GM23338 (cell line): ENCODE measurements at regions not wholly inside any gene's neighbourhood (a gene's known extent, or its start where the extent isn't known, plus 50 kb on each side); places are given as distances from the start of the nearest gene placed in this dataset.

ENCODE experiments used
- ATAC-seq: fragments of 200-7000 bp; cut with Tn5 transposase; 3 replicates; pipeline ENCODE4 v1.9.1; 2020
- DNase-seq: peaks from one replicate; pipeline ENCODE4 v3.0.0-alpha.2; 2015; ENCODE audit warnings: low spot score
- H2AFZ ChIP-seq: fragments of 200-600 bp; sonication (generic); 2 replicates; pipeline ENCODE4 v1.8.0; 2016; ENCODE audit warnings: antibody characterized with exemption, mild to moderate bottlenecking, moderate library complexity
- H3F3A ChIP-seq: fragments of 200-600 bp; sonication (generic); replicated peaks from 2 replicates; pipeline ENCODE4 v1.8.0; 2017; ENCODE audit warnings: antibody characterized with exemption, mixed run types, low read depth
- H3K27ac ChIP-seq: fragments of 200-600 bp; sonication (generic); 2 replicates; pipeline ENCODE4 v1.6.1; 2016; ENCODE audit warnings: low read depth
- H3K27me3 ChIP-seq: fragments of 200-600 bp; sonication (generic); 2 replicates; pipeline ENCODE4 v1.8.0; 2016; ENCODE audit warnings: mild to moderate bottlenecking, mixed run types, moderate library complexity; ENCODE audit not compliant: insufficient read depth
- H3K36me3 ChIP-seq: fragments of 200-600 bp; sonication (generic); 2 replicates; pipeline ENCODE4 v1.8.0; 2016; ENCODE audit warnings: mild to moderate bottlenecking; ENCODE audit not compliant: insufficient read depth
- H3K4me1 ChIP-seq: fragments of 200-600 bp; sonication (generic); 2 replicates; pipeline ENCODE4 v1.8.0; 2016; ENCODE audit warnings: mild to moderate bottlenecking, moderate library complexity; ENCODE audit not compliant: insufficient read depth
- H3K4me2 ChIP-seq: fragments of 200-600 bp; sonication (generic); 2 replicates; pipeline ENCODE4 v1.7.1; 2017; ENCODE audit warnings: mixed run types
- H3K4me3 ChIP-seq: fragments of 200-600 bp; sonication (generic); 2 replicates; pipeline ENCODE4 v1.6.1; 2016; ENCODE audit warnings: mixed run types
- H3K79me2 ChIP-seq: fragments of 200-600 bp; sonication (generic); replicated peaks from 2 replicates; pipeline ENCODE4 v1.8.0; 2017; ENCODE audit warnings: mild to moderate bottlenecking; ENCODE audit not compliant: insufficient read depth
- H3K9me2 ChIP-seq: fragments of 200-600 bp; sonication (generic); 2 replicates; pipeline ENCODE4 v1.8.0; 2017; ENCODE audit not compliant: insufficient read depth
- H4K20me1 ChIP-seq: fragments of 200-600 bp; sonication (generic); replicated peaks from 2 replicates; pipeline ENCODE4 v1.8.0; 2017; ENCODE audit warnings: mild to moderate bottlenecking; ENCODE audit not compliant: insufficient read depth
- H3K27ac Mint-ChIP-seq: 2 replicates; pipeline ENCODE4 v1.8.0; 2020; ENCODE audit warnings: inconsistent platforms, mild to moderate bottlenecking, moderate library complexity, mixed read lengths
- H3K27me3 Mint-ChIP-seq: 3 replicates; pipeline ENCODE4 v1.8.0; 2022; ENCODE audit warnings: low read depth, mild to moderate bottlenecking, moderate library complexity, mixed read lengths, inconsistent platforms; ENCODE audit not compliant: insufficient read depth, poor library complexity
- H3K36me3 Mint-ChIP-seq: 3 replicates; pipeline ENCODE4 v1.8.0; 2021; ENCODE audit warnings: low read depth, mild to moderate bottlenecking, inconsistent platforms, moderate library complexity, mixed read lengths
- H3K4me1 Mint-ChIP-seq: 3 replicates; pipeline ENCODE4 v1.8.0; 2020; ENCODE audit warnings: mild to moderate bottlenecking, inconsistent platforms, mixed read lengths
- H3K4me3 Mint-ChIP-seq: 3 replicates; pipeline ENCODE4 v1.8.0; 2021; ENCODE audit warnings: moderate library complexity, mild to moderate bottlenecking, inconsistent platforms, mixed read lengths
- H3K9me3 Mint-ChIP-seq: 3 replicates; pipeline ENCODE4 v1.8.0; 2020; ENCODE audit warnings: moderate library complexity, mild to moderate bottlenecking, inconsistent platforms, mixed read lengths
- CREB1 ChIP-seq: fragments of 250-450 bp; sonication (Bioruptor Pico); IDR thresholded peaks from 2 replicates; pipeline ENCODE4 v1.5.0; 2020; ENCODE audit warnings: low read depth, mild to moderate bottlenecking, moderate library complexity
- ETS1 ChIP-seq: IDR thresholded peaks from 2 replicates; pipeline ENCODE4 v1.6.1; 2016; ENCODE audit warnings: antibody characterized with exemption
- EZH2 ChIP-seq: fragments of 200-600 bp; sonication (generic); IDR thresholded peaks from one replicate; pipeline ENCODE4 v1.8.0; 2017; ENCODE audit warnings: antibody characterized with exemption, mild to moderate bottlenecking, low read depth; ENCODE audit not compliant: unreplicated experiment
- EZH2phosphoT487 ChIP-seq: fragments of 200-600 bp; sonication (generic); IDR thresholded peaks from one replicate; pipeline ENCODE4 v1.8.1; 2018; ENCODE audit warnings: antibody characterized with exemption; ENCODE audit not compliant: unreplicated experiment
- NANOG ChIP-seq: IDR thresholded peaks from 2 replicates; pipeline ENCODE4 v1.6.1; 2016; ENCODE audit warnings: antibody characterized with exemption, borderline replicate concordance
- POLR2AphosphoS5 ChIP-seq: IDR thresholded peaks from 2 replicates; pipeline ENCODE4 v1.6.1; 2016; ENCODE audit warnings: antibody characterized with exemption, low read depth
- STAT1 ChIP-seq: IDR thresholded peaks from one replicate; pipeline ENCODE4 v1.6.1; 2016; ENCODE audit warnings: antibody characterized with exemption; ENCODE audit not compliant: unreplicated experiment
- ZNF462 ChIP-seq: fragments of 250-450 bp; sonication (Bioruptor Pico); IDR thresholded peaks from 2 replicates; pipeline ENCODE4 v1.5.0; 2020; ENCODE audit warnings: mild to moderate bottlenecking, moderate library complexity
- TF ChIP-seq, protein P1 (sequence below): IDR thresholded peaks from one replicate; pipeline ENCODE4 v1.6.1; 2018; ENCODE audit warnings: antibody characterized with exemption; ENCODE audit not compliant: unreplicated experiment

- TF ChIP-seq ETS1, result no peak
- TF ChIP-seq POLR2AphosphoS5, result no peak
- no peak for TF ChIP-seq NANOG
- no peak for TF ChIP-seq CREB1 (CRISPR knock-in tag)
- TF ChIP-seq STAT1, result no peak
Measured at GRCh38 chr6:99017150-99017549, 69.4 kb upstream of the FBXL4 start (continued).

DNA sequence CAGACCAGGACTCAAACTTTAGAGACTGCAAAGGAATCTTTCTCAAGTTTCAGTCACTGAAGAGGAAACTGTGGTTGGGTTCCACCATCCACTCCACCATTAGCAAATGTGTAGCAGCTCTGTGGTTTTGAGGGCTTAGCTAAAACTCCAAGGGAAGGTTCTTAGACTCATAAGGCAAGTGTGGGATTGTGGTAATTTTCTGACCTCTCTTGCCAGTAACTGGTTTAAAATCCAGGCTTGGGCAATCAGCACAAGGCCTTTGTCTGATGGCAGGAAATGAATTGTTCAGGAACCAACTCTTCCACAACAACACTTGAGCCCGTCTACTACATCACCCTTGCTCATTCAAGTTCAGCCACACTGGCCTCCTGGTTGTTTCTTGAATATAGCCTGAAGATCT lies 68.6 kb upstream of the FBXL4 start:
- no peaks in the 10 kb centered on the region for H3K79me2 ChIP-seq
- no peaks in the 10 kb centered on the region for H3K4me1 ChIP-seq
- no peak overlapping the region for H3K4me2 ChIP-seq
- no peaks in the 10 kb centered on the region for H3F3A ChIP-seq
- ATAC-seq (no peak), DNase-seq (no peak)
- no peaks in the 10 kb centered on the region for H3K27me3 ChIP-seq
- no peak overlapping the region for H3K4me3 Mint-ChIP-seq
- H3K4me3 ChIP-seq, result no peak overlapping the region
- H3K36me3 ChIP-seq, result no peaks in the 10 kb centered on the region
- no peaks in the 10 kb centered on the region for H3K4me1 Mint-ChIP-seq
- peaks cover 1% of the 10 kb centered on the region for H3K27me3 Mint-ChIP-seq
- no peaks in the 10 kb centered on the region for H3K9me3 Mint-ChIP-seq
- H2AFZ ChIP-seq, result no peak overlapping the region
- H3K27ac Mint-ChIP-seq, result no peak overlapping the region
- no peak overlapping the region for H3K27ac ChIP-seq
- no peaks in the 10 kb centered on the region; the same call in 1 of the 2 replicates for H4K20me1 ChIP-seq
- TF ChIP-seq, protein P1, sequence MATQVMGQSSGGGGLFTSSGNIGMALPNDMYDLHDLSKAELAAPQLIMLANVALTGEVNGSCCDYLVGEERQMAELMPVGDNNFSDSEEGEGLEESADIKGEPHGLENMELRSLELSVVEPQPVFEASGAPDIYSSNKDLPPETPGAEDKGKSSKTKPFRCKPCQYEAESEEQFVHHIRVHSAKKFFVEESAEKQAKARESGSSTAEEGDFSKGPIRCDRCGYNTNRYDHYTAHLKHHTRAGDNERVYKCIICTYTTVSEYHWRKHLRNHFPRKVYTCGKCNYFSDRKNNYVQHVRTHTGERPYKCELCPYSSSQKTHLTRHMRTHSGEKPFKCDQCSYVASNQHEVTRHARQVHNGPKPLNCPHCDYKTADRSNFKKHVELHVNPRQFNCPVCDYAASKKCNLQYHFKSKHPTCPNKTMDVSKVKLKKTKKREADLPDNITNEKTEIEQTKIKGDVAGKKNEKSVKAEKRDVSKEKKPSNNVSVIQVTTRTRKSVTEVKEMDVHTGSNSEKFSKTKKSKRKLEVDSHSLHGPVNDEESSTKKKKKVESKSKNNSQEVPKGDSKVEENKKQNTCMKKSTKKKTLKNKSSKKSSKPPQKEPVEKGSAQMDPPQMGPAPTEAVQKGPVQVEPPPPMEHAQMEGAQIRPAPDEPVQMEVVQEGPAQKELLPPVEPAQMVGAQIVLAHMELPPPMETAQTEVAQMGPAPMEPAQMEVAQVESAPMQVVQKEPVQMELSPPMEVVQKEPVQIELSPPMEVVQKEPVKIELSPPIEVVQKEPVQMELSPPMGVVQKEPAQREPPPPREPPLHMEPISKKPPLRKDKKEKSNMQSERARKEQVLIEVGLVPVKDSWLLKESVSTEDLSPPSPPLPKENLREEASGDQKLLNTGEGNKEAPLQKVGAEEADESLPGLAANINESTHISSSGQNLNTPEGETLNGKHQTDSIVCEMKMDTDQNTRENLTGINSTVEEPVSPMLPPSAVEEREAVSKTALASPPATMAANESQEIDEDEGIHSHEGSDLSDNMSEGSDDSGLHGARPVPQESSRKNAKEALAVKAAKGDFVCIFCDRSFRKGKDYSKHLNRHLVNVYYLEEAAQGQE, result no peak
- TF ChIP-seq CREB1 (CRISPR knock-in tag) (no peak), EZH2phosphoT487 (no peak), EZH2 (no peak), NANOG (no peak), ZNF462 (CRISPR knock-in tag) (no peak)
- peaks cover 16% of the 10 kb centered on the region for H3K9me2 ChIP-seq
- H3K36me3 Mint-ChIP-seq, result no peaks in the 10 kb centered on the region
